GM20000 (cell line): ENCODE measurements at regions not wholly inside any gene's neighbourhood (a gene's known extent, or its start where the extent isn't known, plus 50 kb on each side); places are given as distances from the start of the nearest gene placed in this dataset.

Experiments
- DNase-seq: peaks from one replicate; pipeline ENCODE4 v3.0.0; 2012; ENCODE audit warnings: low spot score
- CTCF ChIP-seq: IDR thresholded peaks from 2 replicates; pipeline ENCODE4 v1.5.1; 2012; ENCODE audit warnings: mild to moderate bottlenecking, control low read depth; ENCODE audit errors: extremely low read depth, missing control alignments

DNA sequence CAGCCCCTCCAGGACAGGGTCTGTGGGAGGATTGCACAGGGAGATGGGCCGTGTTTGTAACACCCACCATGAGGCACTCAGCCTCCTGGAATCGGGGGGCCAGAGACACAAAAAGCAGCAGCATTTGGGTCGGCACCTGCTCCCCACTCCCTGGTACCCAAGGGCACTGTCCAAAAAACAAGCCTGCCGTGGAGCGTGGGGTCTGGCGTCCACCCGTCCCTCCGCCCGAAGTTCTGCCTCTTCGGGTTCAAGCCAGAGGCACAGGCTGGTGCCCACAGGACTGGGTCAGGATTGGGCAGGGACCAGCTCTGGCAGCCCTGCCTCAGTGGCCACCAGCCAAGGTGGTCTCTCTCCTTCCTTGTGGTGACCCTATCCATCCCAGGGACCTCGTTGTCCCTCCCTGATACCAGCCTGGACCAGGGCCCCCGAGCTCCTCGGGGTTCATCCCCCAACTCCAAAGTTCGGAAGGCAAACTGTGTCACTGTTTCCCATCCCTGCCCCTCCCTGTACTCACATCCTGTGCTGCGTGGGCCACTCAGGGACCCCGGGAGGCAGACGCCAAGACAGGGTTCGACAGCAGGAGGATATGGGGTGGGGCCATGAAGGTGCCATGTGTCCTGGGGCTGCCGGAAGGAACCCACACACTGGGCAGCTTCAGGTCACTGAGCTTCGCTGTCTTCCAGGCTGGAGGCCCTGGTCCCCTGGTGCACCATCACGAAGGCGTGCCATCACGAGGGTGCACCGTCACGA, 126.0 kb upstream of the HDAC4 start:
- no peak for DNase-seq
- no peak for TF ChIP-seq CTCF

GRCh38 chr2:239526038-239526437, 125.2 kb upstream of the HDAC4 start:
- DNase-seq, result no peak
- TF ChIP-seq CTCF, result no peak

DNA sequence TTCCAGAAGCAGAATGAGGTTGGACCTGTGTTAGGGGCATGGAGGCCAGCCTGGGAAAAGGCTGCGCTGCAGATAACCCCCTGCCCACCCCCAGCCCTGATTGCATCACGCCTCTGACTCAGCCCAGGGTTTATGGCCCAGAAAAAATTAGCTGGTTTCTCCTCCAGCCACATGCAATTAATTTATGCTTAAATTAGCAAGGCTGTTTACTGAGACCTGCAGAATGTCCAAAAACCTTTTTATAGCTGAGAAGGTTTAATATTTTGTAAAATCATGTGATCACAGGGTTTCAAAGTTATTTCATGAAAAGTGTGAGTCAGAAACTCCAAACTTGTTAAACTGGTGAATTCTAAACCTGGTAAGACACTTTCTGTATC, 123.1 kb upstream of the HDAC4 start:
- TF ChIP-seq CTCF, result no peak
- no peak for DNase-seq

DNA sequence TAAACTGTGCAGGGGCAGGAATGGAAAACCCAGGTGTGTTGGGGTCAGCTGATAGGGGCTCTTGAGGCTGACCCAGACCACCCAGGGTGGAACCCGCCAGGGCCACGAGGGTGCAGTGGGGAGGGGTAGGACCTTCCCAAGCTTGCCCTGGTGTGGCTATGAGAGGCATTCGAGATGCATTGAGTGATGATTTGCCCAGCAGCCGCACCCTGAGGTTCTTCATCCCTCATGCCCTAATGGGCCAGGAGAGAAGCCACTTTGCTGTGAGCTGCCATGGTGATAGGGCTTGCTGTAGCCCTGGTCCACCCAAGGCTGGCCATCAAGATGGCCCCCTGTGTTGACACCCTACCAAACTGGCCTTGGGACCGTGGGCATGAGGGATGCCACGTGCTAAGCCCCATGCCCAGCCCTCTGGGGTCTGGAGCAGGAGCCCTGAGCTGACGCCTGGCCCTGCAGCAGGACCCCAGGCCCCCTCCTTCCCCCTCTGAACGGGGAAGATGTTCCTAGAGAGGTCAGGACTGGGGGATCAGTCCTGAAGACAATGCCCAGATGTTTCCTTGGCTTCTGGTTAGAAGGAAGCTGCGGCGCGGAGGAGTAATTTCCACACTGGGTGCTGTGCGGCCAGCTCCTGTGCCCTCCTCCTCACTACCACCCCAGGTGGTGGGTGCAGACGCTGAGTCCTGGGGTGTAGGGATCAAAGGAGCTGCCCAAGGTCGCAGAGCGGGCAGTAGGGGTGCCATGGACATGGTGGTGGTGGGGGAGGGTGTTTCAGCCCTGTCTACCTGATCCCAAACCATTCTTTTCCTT, 122.5 kb upstream of the HDAC4 start:
- DNase-seq, result no peak
- no peak for TF ChIP-seq CTCF

DNA sequence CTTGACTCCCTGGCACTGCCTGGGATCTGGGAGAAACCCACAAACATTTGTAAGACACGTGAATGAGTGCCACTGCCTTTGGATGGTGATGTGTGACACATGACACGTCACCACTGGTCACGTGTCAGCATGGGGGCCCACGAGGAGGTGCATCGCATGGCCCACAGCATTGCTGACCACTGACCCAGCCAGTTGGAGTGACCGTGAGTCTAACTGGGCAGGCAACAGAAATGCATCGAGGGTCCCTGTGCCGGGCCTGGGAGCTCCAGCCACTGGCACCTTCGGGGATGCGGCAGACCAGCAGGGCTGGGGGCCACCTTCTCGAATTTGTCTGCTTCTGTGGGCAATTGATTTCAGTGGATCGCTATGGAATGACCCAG, 121.9 kb upstream of the HDAC4 start:
- no peak for DNase-seq
- no peak for TF ChIP-seq CTCF

DNA sequence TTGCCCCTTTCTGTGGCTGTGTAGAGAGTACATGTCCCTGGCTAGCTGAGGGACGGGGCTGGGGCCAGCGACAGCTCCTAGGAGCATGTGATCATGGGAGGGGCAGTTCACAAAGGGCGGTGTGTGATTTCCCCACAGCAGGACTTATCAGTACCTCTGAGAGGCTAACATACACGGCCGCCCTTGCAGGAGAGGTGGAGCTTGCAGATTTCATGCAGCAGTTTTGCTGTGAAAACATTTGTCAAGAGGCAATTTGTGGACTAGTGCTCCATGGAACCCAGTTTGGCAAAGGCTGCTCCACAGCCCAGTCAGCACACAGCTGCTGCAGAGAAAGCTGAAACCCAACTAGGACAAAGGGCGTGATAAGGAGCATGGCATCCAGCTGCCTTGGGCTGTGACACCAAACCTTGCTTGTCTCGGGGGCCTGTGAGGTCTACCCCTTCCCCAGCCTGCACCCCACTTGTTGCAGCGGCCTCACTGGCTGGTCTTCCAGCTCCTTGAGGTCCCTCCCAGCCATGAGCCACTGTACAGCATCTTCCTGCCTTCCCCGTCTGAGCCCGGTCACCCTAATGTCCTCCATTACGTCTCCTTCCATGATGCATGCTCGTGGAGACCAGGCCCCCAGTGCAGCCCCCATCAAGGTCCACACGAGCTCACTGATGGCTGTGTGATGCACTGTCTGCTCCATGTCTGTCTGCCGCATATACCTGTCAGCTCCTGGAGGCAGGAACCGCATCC, 121.4 kb upstream of the HDAC4 start:
- no peak for TF ChIP-seq CTCF
- no peak for DNase-seq

DNA sequence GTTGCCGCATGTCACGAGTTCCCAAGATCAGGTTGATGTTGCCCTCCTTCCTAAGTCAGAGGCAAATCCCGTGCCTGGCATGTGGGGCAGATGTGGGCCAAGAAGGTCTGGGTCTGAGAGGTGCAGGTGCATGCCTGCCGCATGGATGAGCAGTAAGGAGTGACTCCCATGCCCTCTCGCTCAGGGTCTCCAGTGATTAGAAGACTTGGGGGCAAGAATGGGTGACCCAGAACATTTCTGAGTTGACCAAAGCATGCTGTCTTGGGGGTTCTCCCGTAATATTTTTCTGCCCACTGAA, 120.6 kb upstream of the HDAC4 start:
- TF ChIP-seq CTCF, result no peak
- no peak for DNase-seq
